ENCODE measurements at regions not wholly inside any gene's neighbourhood (a gene's known extent, or its start where the extent isn't known, plus 50 kb on each side); places are given as distances from the start of the nearest gene placed in this dataset.

DNA sequence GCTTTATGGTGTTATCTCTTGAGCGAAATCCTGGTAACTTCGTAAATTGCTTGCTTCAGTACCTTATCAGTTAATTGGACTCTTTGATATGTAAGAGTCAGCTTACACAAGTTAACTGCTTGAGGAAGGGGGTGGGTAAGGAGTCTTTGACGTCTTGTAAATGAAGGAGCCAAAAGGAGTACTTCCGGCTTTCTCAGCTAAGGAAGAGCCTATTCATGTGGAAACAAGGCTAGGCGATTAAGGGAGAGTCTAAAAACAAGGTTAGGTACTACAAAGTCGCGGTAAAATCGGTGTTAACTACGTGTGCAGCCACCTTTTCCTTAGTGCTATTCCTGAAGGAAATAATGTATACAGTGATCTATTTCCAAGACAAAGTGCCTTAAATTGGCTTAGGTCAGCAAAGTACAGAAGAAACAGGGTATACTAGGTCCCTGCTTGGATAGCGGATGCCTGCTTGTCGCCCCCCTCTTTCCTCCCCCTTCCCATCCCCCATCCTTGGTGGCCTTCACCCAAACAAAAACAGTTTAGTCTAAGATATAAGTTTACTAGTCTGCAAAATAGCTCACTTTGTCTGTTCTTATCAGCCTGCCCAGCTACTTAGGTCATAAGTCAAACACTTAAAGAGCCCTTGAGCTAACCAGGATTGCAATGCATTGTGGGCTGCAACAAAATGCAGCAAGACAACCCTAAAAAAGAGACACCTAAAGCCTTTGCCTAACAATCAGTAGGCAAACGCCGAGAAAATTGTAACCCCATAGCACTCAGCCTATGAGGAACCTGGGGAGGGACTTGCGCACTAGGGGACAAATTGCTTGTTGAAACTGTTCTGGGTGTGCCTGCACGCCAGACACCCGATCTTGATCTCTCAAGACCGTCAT lies 147.3 kb downstream of the TRIM27 start:
- TF ChIP-seq TAF1 (IDR thresholded peaks at IDR 0.05; ENCODE audit: borderline replicate concordance, insufficient read depth, low read length) (no peak), SIN3A (IDR thresholded peaks at IDR 0.05; ENCODE audit: borderline replicate concordance, insufficient read depth, low read length) (no peak), POLR2AphosphoS5 (IDR thresholded peaks at IDR 0.05; ENCODE audit: low read depth, low read length) (no peak)
- TF ChIP-seq, protein P1, sequence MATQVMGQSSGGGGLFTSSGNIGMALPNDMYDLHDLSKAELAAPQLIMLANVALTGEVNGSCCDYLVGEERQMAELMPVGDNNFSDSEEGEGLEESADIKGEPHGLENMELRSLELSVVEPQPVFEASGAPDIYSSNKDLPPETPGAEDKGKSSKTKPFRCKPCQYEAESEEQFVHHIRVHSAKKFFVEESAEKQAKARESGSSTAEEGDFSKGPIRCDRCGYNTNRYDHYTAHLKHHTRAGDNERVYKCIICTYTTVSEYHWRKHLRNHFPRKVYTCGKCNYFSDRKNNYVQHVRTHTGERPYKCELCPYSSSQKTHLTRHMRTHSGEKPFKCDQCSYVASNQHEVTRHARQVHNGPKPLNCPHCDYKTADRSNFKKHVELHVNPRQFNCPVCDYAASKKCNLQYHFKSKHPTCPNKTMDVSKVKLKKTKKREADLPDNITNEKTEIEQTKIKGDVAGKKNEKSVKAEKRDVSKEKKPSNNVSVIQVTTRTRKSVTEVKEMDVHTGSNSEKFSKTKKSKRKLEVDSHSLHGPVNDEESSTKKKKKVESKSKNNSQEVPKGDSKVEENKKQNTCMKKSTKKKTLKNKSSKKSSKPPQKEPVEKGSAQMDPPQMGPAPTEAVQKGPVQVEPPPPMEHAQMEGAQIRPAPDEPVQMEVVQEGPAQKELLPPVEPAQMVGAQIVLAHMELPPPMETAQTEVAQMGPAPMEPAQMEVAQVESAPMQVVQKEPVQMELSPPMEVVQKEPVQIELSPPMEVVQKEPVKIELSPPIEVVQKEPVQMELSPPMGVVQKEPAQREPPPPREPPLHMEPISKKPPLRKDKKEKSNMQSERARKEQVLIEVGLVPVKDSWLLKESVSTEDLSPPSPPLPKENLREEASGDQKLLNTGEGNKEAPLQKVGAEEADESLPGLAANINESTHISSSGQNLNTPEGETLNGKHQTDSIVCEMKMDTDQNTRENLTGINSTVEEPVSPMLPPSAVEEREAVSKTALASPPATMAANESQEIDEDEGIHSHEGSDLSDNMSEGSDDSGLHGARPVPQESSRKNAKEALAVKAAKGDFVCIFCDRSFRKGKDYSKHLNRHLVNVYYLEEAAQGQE (IDR thresholded peaks at IDR 0.05; ENCODE audit: insufficient read depth in 1 of 2, low read depth in 2 of 2, low read length in 2 of 2) = no peak
